GM18858 (cell line): ENCODE measurements at regions not wholly inside any gene's neighbourhood (a gene's known extent, or its start where the extent isn't known, plus 50 kb on each side); places are given as distances from the start of the nearest gene placed in this dataset.

Source experiments
- ATAC-seq: cut with Tn5 transposase; IDR thresholded peaks from one replicate; pipeline ENCODE4 v1.9.1; 2021; ENCODE audit not compliant: unreplicated experiment

DNA sequence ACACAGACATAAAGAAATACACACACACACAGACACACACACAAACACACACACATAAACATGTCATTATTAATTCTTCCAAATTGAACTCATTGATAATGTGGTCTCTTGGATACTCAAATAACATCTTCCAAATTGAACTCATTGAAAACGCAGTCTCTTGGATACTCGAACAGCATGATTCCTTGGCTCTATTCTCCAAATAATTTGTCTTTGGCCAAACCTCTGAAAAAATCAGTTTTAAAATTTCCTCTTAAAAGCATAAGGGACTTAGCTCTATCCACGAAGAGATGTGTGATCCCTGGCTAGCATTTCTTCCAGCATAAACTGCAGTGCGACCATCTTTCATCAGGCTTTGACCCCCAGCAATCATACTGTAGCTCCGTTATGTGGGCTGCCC lies 296.6 kb downstream of the IRX2 start:
- ATAC-seq = no peak

DNA sequence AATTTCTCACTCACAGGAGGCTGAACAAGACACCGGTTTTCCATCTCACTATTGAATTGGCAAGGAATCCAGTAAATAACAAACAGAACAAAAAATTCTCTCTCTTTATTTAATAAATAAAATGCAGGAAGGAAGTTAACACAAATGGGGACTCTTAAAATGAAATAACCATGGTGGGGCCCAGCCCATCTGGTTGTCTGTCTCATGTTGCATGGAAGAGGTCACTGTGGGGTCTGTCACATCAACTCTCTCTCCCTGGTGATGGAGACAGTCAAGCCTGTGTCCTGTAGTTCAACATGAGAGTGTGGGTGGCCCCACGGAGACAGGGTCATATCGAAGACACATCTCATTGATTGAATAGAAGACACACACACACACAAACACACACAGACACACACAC lies 297.7 kb downstream of the IRX2 start:
- no peak for ATAC-seq

DNA sequence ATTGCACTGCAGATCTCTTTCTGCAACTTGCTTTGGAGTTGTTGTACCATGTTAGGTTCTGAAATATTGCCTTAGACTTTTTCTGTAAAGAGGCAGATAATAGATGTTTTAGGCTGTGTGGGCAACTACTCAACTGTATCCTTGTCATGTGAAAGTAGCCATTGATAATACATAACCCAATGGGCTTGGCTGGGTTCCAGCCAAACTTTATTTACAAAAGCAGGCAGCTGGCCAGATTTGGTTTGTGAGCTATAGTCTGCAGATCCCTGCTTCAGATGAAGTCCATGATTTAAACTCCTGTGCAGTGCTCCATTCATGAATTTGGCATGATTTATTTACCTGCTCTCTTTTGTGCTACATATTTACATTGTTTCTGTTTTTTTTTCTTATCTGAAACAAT lies 300.4 kb downstream of the IRX2 start:
- no peak for ATAC-seq

DNA sequence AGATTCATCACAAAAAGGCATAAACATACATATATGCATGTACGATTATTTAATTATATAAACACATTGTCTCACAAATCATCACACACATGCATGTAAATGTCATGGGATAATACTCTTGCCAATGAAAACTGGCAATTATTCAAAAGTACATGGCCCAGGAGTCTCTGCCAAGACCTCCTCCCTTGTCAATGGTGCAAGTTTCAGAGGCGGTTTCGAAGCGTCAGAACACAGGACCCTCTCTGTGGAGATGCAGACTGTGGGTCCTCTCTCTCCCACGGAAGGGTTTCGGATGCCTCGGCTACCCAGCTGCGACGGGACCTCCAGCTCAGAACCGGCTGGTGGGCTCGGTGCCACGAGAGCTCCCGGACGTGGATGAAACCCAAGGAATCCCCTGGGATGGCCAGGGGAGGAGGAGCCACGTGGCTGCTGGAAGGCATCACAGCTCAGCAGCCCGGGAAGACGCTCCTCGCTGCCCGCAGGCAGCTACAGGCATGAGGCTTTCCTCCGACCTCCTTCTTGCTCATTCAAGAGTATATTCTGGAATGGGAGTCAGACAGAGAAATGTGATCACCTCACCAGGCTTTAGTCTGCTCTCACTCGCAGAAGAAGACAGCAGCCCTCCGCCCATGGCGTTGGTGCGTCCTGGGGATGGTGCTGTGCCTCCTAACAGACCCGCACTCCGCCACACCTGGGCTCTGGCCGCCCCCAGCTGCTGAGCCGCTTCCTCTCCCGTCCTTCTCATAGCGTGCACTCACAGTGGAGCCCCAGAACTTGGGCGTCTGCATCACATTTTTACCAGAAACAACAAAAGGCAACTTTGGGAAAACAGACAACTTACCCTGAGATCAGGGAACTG lies 308.8 kb downstream of the IRX2 start:
- ATAC-seq = no peak

GRCh38 chr5:2441495-2442180 lies 309.8 kb downstream of the IRX2 start:
- no peak for ATAC-seq

DNA sequence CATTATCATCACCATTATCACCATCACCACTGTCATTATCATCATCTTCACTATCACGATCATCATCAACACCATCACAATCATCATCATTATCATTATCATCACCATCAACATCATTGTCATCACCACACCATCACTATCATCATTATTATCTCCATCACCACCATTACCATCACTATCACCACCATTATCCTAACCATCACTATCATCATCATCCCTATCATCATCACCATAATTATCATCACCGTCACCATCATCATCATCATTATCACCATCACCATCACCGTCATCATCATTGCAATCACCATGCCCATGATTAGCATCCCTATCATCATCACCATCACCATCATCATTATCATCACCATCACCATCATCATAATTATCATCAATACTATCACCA lies 311.9 kb downstream of the IRX2 start:
- no peak for ATAC-seq

DNA sequence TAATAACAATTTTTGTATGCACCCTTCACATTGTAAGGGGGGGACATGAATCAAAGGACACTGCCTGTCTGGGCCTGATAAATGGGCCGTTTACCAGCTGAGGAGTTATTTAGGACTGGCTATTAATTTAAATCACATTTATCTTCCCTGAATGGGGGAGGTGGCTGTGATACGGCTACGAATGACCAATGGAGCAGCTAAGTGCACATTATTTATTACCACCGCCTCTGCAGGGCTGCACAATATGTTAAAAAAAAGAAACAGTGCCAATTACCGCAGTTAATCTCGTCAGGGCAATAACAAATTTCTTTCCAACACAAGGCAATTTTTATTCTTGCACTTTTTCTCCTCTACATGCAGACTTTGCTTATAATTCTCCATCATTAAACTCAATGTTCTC lies 318.4 kb downstream of the IRX2 start:
- ATAC-seq = no peak

- no peak for ATAC-seq
Observed at GRCh38 chr5:2432076-2432920, 319.2 kb downstream of the IRX2 start.

- no peak for ATAC-seq
Observed at GRCh38 chr5:2430606-2431005, 320.9 kb downstream of the IRX2 start.

DNA sequence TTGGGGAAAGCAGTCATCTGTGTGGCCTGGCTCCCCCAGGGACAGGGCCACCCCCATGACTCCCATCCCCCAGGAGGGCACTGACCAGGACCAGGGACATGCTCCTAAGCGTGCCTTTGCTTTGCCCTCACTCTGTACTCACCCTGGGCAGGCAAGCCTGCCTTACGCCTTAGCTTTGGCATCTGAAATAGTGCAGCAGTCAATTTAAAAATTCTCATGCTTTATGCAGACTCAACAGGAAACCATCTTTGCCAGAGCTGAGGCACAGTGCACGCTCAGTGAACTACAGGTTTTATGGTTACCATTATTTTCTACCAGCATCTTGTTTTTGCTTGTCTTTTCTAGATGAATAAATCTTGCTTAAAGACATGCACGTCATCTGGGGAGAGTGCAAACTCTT lies 323.5 kb downstream of the IRX2 start:
- ATAC-seq = no peak

- ATAC-seq = no peak
Observed at GRCh38 chr5:2423634-2424033, 327.8 kb downstream of the IRX2 start.

GRCh38 chr5:2417301-2417700 lies 334.2 kb downstream of the IRX2 start:
- ATAC-seq = no peak

DNA sequence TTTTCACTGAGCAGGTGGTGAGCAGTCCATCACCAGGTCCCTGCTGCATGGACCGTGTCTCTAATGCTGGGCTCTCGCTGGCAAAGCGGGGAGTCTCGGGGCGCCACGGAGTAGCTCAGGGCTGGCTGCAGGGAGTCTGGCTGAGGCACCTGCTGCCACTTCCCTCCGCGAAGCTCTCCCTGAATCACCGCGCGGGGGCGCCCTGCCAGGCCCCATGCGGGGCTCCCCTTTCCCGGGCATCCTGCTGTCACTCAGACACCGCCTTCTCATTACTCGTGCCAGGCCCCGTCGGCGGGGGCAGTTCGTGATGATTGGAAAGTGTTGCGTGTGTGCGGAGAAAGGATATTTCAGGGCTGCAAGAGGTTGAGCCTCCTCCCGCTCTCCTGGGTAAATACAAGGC lies 335.8 kb downstream of the IRX2 start:
- no peak for ATAC-seq

- ATAC-seq = no peak
Observed at GRCh38 chr5:2410451-2410850, 341.0 kb downstream of the IRX2 start.

GRCh38 chr5:2403296-2403695 lies 348.2 kb downstream of the IRX2 start:
- no peak for ATAC-seq

DNA sequence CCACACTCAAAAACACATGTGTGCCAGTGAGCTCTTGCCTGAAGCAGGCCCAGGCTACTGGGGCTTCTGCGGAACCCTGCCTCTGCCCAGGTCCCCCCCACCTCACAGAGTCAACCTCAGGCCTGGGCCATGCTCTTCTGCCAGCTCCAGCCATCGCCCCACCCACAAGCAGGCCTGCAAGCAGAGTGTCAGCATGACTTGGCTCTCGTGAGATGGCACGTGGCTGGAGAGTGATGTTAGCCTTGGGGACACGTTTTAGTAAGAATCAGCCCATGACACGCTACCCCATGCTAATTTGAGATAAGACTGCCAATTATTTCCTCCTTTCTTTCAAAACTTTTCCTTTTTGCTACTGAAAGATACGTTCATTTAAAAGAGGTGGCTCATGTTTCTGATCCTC lies 351.7 kb downstream of the IRX2 start:
- ATAC-seq = no peak

DNA sequence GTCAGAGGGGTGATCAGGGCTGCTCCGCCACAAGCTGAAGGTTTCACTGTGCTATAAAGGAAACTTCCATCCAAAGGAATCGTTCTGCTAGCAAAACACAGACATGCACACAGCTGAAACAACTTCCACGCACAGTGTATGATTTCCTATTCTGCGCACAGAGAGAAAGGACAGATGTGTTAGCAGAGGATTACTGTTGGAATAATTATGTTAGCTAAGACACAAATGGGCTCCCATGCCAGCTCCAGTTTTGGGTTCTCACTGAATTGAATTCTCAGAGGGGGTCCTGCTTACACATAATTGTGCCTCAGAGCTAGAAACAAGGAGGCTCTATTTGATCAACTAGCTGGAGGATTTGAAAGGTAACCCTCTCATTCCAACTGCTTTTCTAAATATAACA lies 352.4 kb downstream of the IRX2 start:
- ATAC-seq = no peak

DNA sequence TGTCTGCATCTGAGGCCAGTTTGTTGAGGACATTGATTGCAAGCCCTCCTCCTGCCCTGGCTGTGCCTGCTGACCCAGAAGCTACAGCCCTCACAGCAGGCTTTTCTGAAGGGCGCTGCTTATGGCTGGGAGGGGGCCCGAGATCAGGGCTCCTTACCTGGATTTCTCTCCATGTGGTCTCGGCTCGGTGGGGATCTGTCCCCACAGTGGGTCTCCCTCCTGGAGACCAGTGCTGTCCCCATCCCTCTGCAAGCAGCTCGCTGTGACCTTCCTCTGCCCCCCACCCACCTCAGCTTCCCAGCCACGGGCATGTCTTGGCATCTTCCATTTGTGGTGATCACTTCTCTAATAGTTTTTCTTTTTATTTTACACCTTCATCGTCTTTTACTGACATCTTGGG lies 357.9 kb downstream of the IRX2 start:
- ATAC-seq = no peak

DNA sequence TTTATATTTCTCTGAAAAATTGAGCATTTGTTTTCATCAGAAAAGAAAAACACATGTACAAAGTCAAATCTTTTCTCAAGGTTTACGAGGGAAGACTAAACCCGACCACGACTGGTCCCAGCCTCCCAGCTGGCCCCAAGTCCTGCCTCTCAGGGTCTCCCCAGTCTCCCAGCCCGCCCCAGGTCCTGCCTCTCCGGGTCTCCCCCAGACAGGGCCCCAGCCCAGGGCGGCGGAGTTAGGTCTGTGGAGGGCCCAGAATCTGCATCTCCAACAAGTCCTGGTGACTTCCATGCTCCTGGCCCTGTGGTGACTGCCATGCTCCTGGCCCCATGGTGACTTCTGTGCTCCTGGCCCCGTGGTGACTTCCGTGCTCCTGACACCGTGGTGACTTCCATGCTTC lies 359.9 kb downstream of the IRX2 start:
- ATAC-seq = no peak

DNA sequence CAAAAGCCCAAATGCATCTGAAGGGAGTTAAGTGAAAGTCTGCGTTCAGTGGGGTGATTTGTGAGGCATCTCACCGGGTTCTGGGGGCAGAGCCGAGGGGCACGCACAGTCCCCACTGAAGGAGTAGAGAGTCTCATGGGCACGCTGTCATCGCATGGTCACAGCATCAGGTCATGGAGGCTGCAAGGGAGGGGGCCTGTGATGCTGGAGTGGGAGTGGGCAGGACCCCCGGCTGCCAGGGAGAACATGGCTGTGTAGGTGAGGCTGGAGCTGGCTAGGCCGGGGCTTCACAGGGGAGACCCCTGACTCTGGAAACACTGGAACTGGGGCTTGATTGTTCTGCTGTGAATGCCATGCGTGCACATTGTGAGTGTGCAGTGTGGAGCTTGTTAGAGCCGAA lies 360.5 kb downstream of the IRX2 start:
- ATAC-seq = no peak

DNA sequence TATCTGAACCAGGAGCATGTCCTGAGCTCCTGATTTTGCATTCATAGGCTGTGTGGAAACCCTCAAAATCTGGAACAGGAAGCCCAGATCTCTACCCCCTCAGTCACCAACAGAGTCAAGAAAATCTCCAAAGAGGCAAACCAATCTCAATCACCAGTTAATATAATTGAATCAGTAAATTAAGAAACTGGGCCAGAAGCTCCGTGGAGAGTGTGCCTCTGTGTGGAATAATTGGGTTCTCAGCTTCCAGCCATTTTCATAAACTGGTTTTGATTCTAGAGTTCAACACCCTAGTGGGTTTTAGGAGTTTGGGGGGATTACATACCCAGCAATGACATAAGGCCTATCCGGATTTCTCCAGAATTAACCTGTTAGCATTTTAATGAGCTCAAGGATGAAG lies 362.9 kb downstream of the IRX2 start:
- ATAC-seq = no peak
